HEK293 (cell line): ENCODE measurements at regions not wholly inside any gene's neighbourhood (a gene's known extent, or its start where the extent isn't known, plus 50 kb on each side); places are given as distances from the start of the nearest gene placed in this dataset.

ENCODE experiments used
- CTCF ChIA-PET: fragments of 350-600 bp; formaldehyde crosslinking; extraction: SDS; loops from one replicate; lab custom pipeline; 2021; ENCODE audit warnings: antibody characterized with exemption; lab: Yijun Ruan, JAX
- POLR2A ChIA-PET: fragments of 300-600 bp; formaldehyde crosslinking; extraction: SDS; loops from one replicate; lab custom pipeline; 2020; ENCODE audit warnings: antibody characterized with exemption, inconsistent platforms; lab: Yijun Ruan, JAX
- H3K27ac ChIP-seq: fragments of 200-500 bp; sonication (Bioruptor generic); 2 replicates; pipeline ENCODE4 v1.5.1; 2014; ENCODE audit warnings: low read depth, low read length, control low read depth, inconsistent platforms; ENCODE audit errors: extremely low read depth
- H3K36me3 ChIP-seq, 2 experiments: fragments of 200-500 bp in 1 of 2; sonication (Bioruptor generic) in 1 of 2; 1 replicate in 1 of 2; 2 replicates in 1 of 2; pipeline ENCODE4 v1.5.1; 2014 to 2017; ENCODE audit warnings: inconsistent platforms in 2 of 2, low read length in 2 of 2; ENCODE audit not compliant: control insufficient read depth in 2 of 2, insufficient read depth in 1 of 2
- H3K4me1 ChIP-seq: fragments of 200-500 bp; sonication (Bioruptor generic); 2 replicates; pipeline ENCODE4 v1.5.1; 2014; ENCODE audit warnings: mild to moderate bottlenecking, low read length, inconsistent platforms; ENCODE audit not compliant: control insufficient read depth, insufficient read depth
- H3K4me3 ChIP-seq: 2 replicates; pipeline ENCODE4 v1.5.1; 2011; ENCODE audit warnings: low read depth, mild to moderate bottlenecking, control low read depth, low read length, moderate library complexity
- H3K9me3 ChIP-seq: fragments of 200-500 bp; sonication (Bioruptor generic); 2 replicates; pipeline ENCODE4 v1.5.1; 2014; ENCODE audit warnings: low read depth, low read length, inconsistent platforms; ENCODE audit not compliant: control insufficient read depth, insufficient read depth
- BCL11B ChIP-seq: fragments of 450-650 bp; formaldehyde crosslinking; IDR thresholded peaks from 2 replicates; pipeline ENCODE4 v1.5.1; 2016; ENCODE audit warnings: low read depth, missing biosample characterization, missing genetic modification characterization
- EGR2 ChIP-seq: fragments of 450-650 bp; formaldehyde crosslinking; IDR thresholded peaks from 2 replicates; pipeline ENCODE4 v1.5.1; 2016; ENCODE audit warnings: low read depth, missing biosample characterization, missing genetic modification characterization
- GLIS1 ChIP-seq: fragments of 450-650 bp; formaldehyde crosslinking; IDR thresholded peaks from 2 replicates; pipeline ENCODE4 v1.5.1; 2016; ENCODE audit warnings: missing biosample characterization, missing genetic modification characterization
- HOXA7 ChIP-seq: sonication (generic); formaldehyde crosslinking; IDR thresholded peaks from 2 replicates; pipeline ENCODE4 v1.8.1; 2022; ENCODE audit warnings: missing genetic modification reagents, borderline replicate concordance
- PBX3 ChIP-seq: sonication (generic); formaldehyde crosslinking; IDR thresholded peaks from 2 replicates; pipeline ENCODE4 v1.8.1; 2022; ENCODE audit warnings: mild to moderate bottlenecking, moderate library complexity, missing genetic modification reagents
- ZNF184 ChIP-seq: fragments of 450-650 bp; IDR thresholded peaks from 2 replicates; pipeline ENCODE4 v1.5.1; 2018; ENCODE audit warnings: missing biosample characterization, mild to moderate bottlenecking, missing genetic modification characterization
- ZNF2 ChIP-seq: fragments of 450-650 bp; formaldehyde crosslinking; IDR thresholded peaks from 2 replicates; pipeline ENCODE4 v1.5.1; 2016; ENCODE audit warnings: missing biosample characterization, missing genetic modification characterization
- ZNF26 ChIP-seq: fragments of 450-650 bp; formaldehyde crosslinking; IDR thresholded peaks from 2 replicates; pipeline ENCODE4 v1.5.1; 2016; ENCODE audit warnings: missing biosample characterization, missing genetic modification characterization
- ZNF335 ChIP-seq: fragments of 450-650 bp; formaldehyde crosslinking; conservative IDR thresholded peaks from 2 replicates; pipeline ENCODE4 v1.5.1; 2016; ENCODE audit warnings: missing biosample characterization, missing genetic modification characterization
- ZNF350 ChIP-seq: fragments of 450-650 bp; formaldehyde crosslinking; IDR thresholded peaks from 2 replicates; pipeline ENCODE4 v1.5.0; 2017; ENCODE audit warnings: missing biosample characterization, mild to moderate bottlenecking, missing genetic modification characterization
- ZNF548 ChIP-seq: fragments of 450-650 bp; formaldehyde crosslinking; IDR thresholded peaks from 2 replicates; pipeline ENCODE4 v1.5.1; 2016; ENCODE audit warnings: missing biosample characterization, missing genetic modification characterization
- ZNF561 ChIP-seq: fragments of 450-650 bp; IDR thresholded peaks from 2 replicates; pipeline ENCODE4 v1.5.1; 2018; ENCODE audit warnings: missing biosample characterization, missing genetic modification characterization, borderline replicate concordance
- ZNF571 ChIP-seq: fragments of 450-650 bp; formaldehyde crosslinking; IDR thresholded peaks from 2 replicates; pipeline ENCODE4 v1.5.0; 2017; ENCODE audit warnings: missing biosample characterization, missing genetic modification characterization
- ZNF670 ChIP-seq: fragments of 450-650 bp; formaldehyde crosslinking; IDR thresholded peaks from 2 replicates; pipeline ENCODE4 v1.5.1; 2016; ENCODE audit warnings: missing biosample characterization, missing genetic modification characterization, low read depth
- ZNF692 ChIP-seq: fragments of 450-650 bp; formaldehyde crosslinking; IDR thresholded peaks from 2 replicates; pipeline ENCODE4 v1.5.1; 2016; ENCODE audit warnings: missing biosample characterization, missing genetic modification characterization
- TF ChIP-seq, protein P1 (sequence below): fragments of 450-650 bp; formaldehyde crosslinking; IDR thresholded peaks from 2 replicates; pipeline ENCODE4 v1.5.1; 2016; ENCODE audit warnings: missing biosample characterization, missing genetic modification characterization, borderline replicate concordance
- TF ChIP-seq, protein P2 (sequence below): fragments of 450-650 bp; formaldehyde crosslinking; IDR thresholded peaks from 2 replicates; pipeline ENCODE4 v1.5.1; 2016; ENCODE audit warnings: missing biosample characterization, missing genetic modification characterization
- TF ChIP-seq, protein P3 (sequence below): fragments of 450-650 bp; formaldehyde crosslinking; IDR thresholded peaks from 2 replicates; pipeline ENCODE4 v1.5.1; 2016; ENCODE audit warnings: missing biosample characterization, missing genetic modification characterization
- TF ChIP-seq, protein P4 (sequence below): fragments of 450-650 bp; formaldehyde crosslinking; IDR thresholded peaks from 2 replicates; pipeline ENCODE4 v1.5.1; 2017; ENCODE audit warnings: missing biosample characterization, missing genetic modification characterization

- Histone ChIP-seq H3K27ac (no peak overlapping the region), H3K9me3 (no peaks in the 10 kb centered on the region), H3K4me3 (no peak overlapping the region), H3K4me1 (no peaks in the 10 kb centered on the region), H3K36me3 (no peaks in the 10 kb centered on the region)
- TF ChIP-seq, protein P1, sequence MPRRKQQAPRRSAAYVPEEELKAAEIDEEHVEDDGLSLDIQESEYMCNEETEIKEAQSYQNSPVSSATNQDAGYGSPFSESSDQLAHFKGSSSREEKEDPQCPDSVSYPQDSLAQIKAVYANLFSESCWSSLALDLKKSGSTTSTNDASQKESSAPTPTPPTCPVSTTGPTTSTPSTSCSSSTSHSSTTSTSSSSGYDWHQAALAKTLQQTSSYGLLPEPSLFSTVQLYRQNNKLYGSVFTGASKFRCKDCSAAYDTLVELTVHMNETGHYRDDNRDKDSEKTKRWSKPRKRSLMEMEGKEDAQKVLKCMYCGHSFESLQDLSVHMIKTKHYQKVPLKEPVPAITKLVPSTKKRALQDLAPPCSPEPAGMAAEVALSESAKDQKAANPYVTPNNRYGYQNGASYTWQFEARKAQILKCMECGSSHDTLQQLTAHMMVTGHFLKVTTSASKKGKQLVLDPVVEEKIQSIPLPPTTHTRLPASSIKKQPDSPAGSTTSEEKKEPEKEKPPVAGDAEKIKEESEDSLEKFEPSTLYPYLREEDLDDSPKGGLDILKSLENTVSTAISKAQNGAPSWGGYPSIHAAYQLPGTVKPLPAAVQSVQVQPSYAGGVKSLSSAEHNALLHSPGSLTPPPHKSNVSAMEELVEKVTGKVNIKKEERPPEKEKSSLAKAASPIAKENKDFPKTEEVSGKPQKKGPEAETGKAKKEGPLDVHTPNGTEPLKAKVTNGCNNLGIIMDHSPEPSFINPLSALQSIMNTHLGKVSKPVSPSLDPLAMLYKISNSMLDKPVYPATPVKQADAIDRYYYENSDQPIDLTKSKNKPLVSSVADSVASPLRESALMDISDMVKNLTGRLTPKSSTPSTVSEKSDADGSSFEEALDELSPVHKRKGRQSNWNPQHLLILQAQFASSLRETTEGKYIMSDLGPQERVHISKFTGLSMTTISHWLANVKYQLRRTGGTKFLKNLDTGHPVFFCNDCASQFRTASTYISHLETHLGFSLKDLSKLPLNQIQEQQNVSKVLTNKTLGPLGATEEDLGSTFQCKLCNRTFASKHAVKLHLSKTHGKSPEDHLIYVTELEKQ (tag by site-specific recombination): no peak
- TF ChIP-seq ZNF561 (tag by site-specific recombination) (no peak), ZNF184 (no peak)
- TF ChIP-seq, protein P2, sequence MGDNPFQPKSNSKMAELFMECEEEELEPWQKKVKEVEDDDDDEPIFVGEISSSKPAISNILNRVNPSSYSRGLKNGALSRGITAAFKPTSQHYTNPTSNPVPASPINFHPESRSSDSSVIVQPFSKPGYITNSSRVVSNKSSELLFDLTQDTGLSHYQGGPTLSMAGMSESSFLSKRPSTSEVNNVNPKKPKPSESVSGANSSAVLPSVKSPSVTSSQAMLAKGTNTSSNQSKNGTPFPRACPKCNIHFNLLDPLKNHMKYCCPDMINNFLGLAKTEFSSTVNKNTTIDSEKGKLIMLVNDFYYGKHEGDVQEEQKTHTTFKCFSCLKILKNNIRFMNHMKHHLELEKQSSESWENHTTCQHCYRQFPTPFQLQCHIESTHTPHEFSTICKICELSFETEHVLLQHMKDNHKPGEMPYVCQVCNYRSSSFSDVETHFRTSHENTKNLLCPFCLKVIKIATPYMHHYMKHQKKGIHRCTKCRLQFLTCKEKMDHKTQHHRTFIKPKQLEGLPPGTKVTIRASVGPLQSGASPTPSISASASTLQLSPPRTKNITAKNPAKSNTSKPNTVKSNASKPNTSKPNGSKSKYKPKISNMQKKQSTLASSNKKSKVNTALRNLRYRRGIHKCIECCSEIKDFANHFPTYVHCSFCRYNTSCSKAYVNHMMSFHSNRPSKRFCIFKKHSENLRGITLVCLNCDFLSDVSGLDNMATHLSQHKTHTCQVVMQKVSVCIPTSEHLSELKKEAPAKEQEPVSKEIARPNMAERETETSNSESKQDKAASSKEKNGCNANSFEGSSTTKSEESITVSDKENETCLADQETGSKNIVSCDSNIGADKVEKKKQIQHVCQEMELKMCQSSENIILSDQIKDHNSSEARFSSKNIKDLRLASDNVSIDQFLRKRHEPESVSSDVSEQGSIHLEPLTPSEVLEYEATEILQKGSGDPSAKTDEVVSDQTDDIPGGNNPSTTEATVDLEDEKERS (tag by site-specific recombination): no peak
- ChIA-PET CTCF (interaction anchor here (0.6 to 2.1 kb wide), 8 partner anchors 9 to 566 kb away, joined by 3 to 13 read pairs (median 4); no protein-coding TSS in a partner anchor), POLR2A (no interaction called here)
These were observed 316.7 kb upstream of the AGTR1 start for GRCh38 chr3:148381051-148381450.

- CTCF ChIA-PET: interaction anchor here (1.1 to 1.5 kb wide), 3 partner anchors 10 to 558 kb away, joined by 3 to 4 read pairs (median 3); no protein-coding TSS in a partner anchor
- H3K27ac ChIP-seq: no peak overlapping the region
- no peaks in the 10 kb centered on the region for H3K9me3 ChIP-seq
- H3K36me3 ChIP-seq: no peaks in the 10 kb centered on the region
- no peaks in the 10 kb centered on the region for H3K4me1 ChIP-seq
- POLR2A ChIA-PET: no interaction called here
- H3K4me3 ChIP-seq: no peak overlapping the region
- TF ChIP-seq PBX3 (CRISPR knock-in tag) (no peak), GLIS1 (no peak), ZNF548 (no peak), ZNF692 (no peak), EGR2 (tag by site-specific recombination) (no peak), ZNF350 (tag by site-specific recombination) (no peak), ZNF2 (tag by site-specific recombination) (no peak), ZNF335 (tag by site-specific recombination) (no peak), HOXA7 (CRISPR knock-in tag) (no peak), ZNF571 (tag by site-specific recombination) (no peak), BCL11B (tag by site-specific recombination) (no peak), ZNF26 (tag by site-specific recombination) (no peak), ZNF670 (no peak)
- TF ChIP-seq, protein P3, sequence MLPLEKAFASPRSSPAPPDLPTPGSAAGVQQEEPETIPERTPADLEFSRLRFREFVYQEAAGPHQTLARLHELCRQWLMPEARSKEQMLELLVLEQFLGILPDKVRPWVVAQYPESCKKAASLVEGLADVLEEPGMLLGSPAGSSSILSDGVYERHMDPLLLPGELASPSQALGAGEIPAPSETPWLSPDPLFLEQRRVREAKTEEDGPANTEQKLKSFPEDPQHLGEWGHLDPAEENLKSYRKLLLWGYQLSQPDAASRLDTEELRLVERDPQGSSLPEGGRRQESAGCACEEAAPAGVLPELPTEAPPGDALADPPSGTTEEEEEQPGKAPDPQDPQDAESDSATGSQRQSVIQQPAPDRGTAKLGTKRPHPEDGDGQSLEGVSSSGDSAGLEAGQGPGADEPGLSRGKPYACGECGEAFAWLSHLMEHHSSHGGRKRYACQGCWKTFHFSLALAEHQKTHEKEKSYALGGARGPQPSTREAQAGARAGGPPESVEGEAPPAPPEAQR (tag by site-specific recombination): no peak
- TF ChIP-seq, protein P4, sequence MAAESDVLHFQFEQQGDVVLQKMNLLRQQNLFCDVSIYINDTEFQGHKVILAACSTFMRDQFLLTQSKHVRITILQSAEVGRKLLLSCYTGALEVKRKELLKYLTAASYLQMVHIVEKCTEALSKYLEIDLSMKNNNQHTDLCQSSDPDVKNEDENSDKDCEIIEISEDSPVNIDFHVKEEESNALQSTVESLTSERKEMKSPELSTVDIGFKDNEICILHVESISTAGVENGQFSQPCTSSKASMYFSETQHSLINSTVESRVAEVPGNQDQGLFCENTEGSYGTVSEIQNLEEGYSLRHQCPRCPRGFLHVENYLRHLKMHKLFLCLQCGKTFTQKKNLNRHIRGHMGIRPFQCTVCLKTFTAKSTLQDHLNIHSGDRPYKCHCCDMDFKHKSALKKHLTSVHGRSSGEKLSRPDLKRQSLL (tag by site-specific recombination): no peak
These were observed 307.8 kb upstream of the AGTR1 start for GRCh38 chr3:148389916-148390315.
